Spinal cord (tissue), 9 donors: ENCODE measurements at regions not wholly inside any gene's neighbourhood (a gene's known extent, or its start where the extent isn't known, plus 50 kb on each side); places are given as distances from the start of the nearest gene placed in this dataset.

Source experiments
- DNase-seq, 6 donors: peaks; one replicate each; pipeline versions ENCODE4 v3.0.0 to v3.0.0-alpha.2; 2013 to 2015; ENCODE audit warnings: low spot score in 6 of 6, low read depth in 4 of 6
- H3K27ac ChIP-seq: one replicate; pipeline ENCODE4 v1.5.1; 2013; ENCODE audit warnings: low read depth, low read length, control low read depth
- H3K27me3 ChIP-seq: one replicate; pipeline ENCODE4 v1.6.1; 2013; ENCODE audit warnings: low read length; ENCODE audit not compliant: control insufficient read depth, insufficient read depth
- H3K36me3 ChIP-seq: one replicate; pipeline ENCODE4 v1.6.1; 2013; ENCODE audit warnings: low read length; ENCODE audit not compliant: control insufficient read depth, insufficient read depth
- H3K4me1 ChIP-seq: one replicate; pipeline ENCODE4 v1.6.1; 2013; ENCODE audit warnings: low read length; ENCODE audit not compliant: control insufficient read depth, insufficient read depth
- H3K4me3 ChIP-seq: one replicate; pipeline ENCODE4 v1.5.1; 2013; ENCODE audit warnings: low read depth, low read length, control low read depth
- H3K9me3 ChIP-seq: one replicate; pipeline ENCODE4 v1.6.1; 2013; ENCODE audit warnings: low read length; ENCODE audit not compliant: control insufficient read depth, insufficient read depth
- WGBS: methylation state at CpG from one replicate; pipeline ENCODE4 v1.1.5; 2013; ENCODE audit warnings: missing lambda C conversion rate; ENCODE audit not compliant: insufficient coverage; 5-methylcytosine and 5-hydroxymethylcytosine counted together
- donor health status: healthy.

DNA sequence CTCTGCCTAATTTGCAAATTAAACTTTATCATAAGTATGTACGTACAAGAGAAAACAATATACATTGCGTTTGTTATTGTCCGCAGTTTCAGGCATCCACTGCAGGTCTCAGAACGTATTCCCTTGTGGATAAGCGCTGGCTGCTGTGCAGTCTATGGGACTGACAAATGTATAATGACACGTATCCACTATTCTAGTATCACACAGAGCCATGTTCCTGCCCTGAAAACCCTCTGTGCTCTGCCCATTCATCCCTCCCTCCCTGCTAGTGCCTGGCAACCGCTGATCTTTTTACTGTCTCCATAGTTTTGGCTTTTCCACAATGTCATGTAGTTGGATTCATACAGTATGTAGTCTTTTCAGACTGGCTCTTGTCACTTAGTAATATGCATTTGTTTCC lies 179.4 kb downstream of the MAF start:
- no peaks in the 10 kb centered on the region for H3K27me3 ChIP-seq
- no peaks in the 10 kb centered on the region for H3K9me3 ChIP-seq
- no peaks in the 10 kb centered on the region for H3K36me3 ChIP-seq
- no peak overlapping the region for H3K27ac ChIP-seq
- H3K4me1 ChIP-seq, result peaks cover 13% of the 10 kb centered on the region
- 74% methylated on average over 6 of the region's 7 CpGs for WGBS
- no peak overlapping the region for H3K4me3 ChIP-seq
- DNase-seq, result peak in 1 of 6 donors; percentile 60

- H3K36me3 ChIP-seq, result no peaks in the 10 kb centered on the region
- DNase-seq, result no peak
- no peaks in the 10 kb centered on the region for H3K9me3 ChIP-seq
- H3K4me1 ChIP-seq, result peaks cover 13% of the 10 kb centered on the region
- 78% methylated on average over 8 of the region's 13 CpGs for WGBS
- H3K27me3 ChIP-seq, result no peaks in the 10 kb centered on the region
- H3K27ac ChIP-seq, result no peak overlapping the region
- H3K4me3 ChIP-seq, result no peak overlapping the region
These were observed 180.0 kb downstream of the MAF start for GRCh38 chr16:79420493-79420892.

DNA sequence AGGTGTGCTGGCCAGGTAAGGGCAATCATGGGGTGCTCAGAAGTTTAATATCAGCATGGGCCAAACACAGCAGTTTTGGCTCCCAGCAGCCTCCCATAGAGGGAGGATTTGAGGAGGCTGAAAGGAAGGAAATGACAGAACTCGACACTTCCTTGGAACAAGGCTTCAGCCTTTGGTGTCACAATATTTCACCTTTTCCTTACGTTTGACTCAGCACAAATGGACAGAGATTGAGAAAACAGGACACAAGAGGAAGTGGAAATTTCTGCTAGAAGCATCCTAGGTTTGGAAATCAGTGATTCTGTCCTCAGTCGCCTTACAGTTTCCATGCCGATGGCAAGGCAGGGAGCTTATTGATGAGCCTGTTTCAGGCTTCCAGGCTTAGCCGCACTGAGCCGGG lies 181.4 kb downstream of the MAF start:
- Histone ChIP-seq H3K4me1 (peaks cover 13% of the 10 kb centered on the region), H3K36me3 (no peaks in the 10 kb centered on the region), H3K9me3 (no peaks in the 10 kb centered on the region), H3K27ac (no peak overlapping the region), H3K27me3 (no peaks in the 10 kb centered on the region), H3K4me3 (no peak overlapping the region)
- 72% methylated on average over 5 of the region's 6 CpGs for WGBS
- no peak for DNase-seq

DNA sequence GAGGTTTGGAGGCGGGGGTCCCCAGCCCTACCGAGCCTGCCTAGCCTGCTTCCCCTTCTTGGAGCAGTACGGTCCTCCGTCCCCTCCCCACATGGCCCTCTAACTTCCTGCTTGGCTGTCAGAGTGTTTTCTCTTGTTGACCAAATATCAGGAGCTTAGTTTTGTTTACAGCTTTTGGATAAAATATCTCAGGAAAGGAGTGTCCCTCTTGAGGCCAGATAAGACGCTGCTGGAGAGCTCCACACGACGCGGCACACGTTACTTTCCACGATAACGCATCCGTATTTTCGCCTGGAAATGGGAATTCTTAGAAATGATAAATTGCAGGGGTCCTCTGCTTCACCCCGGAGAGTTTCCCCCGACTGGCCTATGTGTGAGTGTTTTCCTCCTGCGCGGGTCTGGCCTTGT lies 182.9 kb downstream of the MAF start:
- no peaks in the 10 kb centered on the region for H3K27me3 ChIP-seq
- 70% methylated on average over 9 of the region's 17 CpGs for WGBS
- H3K4me1 ChIP-seq, result peaks cover 13% of the 10 kb centered on the region
- no peak overlapping the region for H3K4me3 ChIP-seq
- H3K27ac ChIP-seq, result no peak overlapping the region
- no peak for DNase-seq
- no peaks in the 10 kb centered on the region for H3K36me3 ChIP-seq
- no peaks in the 10 kb centered on the region for H3K9me3 ChIP-seq

DNA sequence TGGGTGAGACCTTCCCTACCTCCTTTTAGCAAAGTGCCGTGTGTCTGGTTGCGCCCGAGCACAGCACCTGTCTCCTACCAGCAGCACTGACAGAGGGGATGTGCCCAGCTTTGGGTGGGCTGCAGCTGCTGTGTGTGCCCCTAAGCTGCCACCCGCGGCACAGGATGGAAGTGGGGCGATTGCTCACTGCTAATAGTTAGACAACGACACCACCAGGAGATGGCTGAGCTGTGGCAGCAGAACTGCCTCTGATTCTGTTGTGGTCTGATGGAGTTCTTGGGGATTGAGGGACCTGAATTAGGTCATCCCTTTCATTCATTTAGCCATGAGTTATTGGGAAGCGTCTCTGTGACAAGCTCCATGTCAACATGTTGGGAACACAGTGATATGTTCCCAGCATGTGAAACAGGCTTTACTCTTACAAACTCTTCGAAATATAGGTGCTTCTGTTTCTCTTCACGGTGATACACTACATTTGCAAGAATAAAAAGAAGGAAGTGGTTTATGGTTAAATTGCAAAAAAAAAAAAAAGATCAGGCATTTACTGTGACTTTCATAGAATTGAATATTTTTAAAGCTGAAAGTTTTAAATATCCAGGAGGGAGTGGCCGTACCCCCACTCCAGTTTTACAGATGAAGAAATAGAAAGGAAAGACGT lies 184.4 kb downstream of the MAF start:
- Histone ChIP-seq H3K36me3 (no peaks in the 10 kb centered on the region), H3K4me3 (no peak overlapping the region), H3K4me1 (peaks cover 13% of the 10 kb centered on the region), H3K27ac (no peak overlapping the region), H3K27me3 (no peaks in the 10 kb centered on the region), H3K9me3 (no peaks in the 10 kb centered on the region)
- 97% methylated on average over 9 of the region's 12 CpGs for WGBS
- no peak for DNase-seq

GRCh38 chr16:79412783-79413225 lies 187.7 kb downstream of the MAF start:
- Histone ChIP-seq H3K9me3 (no peaks in the 10 kb centered on the region), H3K27me3 (no peaks in the 10 kb centered on the region), H3K4me3 (no peak overlapping the region), H3K4me1 (peaks cover 6% of the 10 kb centered on the region), H3K27ac (no peak overlapping the region), H3K36me3 (no peaks in the 10 kb centered on the region)
- no CpG with 5 or more reads among the region's 3 CpGs for WGBS
- DNase-seq, result no peak

DNA sequence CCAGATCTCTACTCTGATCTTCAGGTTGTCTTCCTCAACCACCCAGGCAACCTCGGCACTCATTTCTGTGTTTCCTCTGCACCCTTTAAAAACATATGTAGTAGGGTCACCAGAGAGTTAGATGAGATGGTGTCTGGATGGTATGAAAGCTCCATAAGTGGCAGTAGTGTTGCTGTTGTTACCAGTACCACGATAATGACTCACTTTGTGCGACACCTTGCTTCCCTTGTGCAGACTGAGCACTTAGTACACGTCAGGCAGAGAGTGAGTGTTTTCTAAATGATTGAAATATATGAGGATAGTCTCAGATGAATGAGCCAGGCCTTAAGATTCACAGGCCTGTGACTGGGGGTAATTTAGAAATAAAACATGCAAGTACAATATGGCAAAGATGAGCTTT lies 188.7 kb downstream of the MAF start:
- Histone ChIP-seq H3K27me3 (no peaks in the 10 kb centered on the region), H3K4me1 (no peaks in the 10 kb centered on the region), H3K27ac (no peak overlapping the region), H3K9me3 (no peaks in the 10 kb centered on the region), H3K4me3 (no peak overlapping the region), H3K36me3 (no peaks in the 10 kb centered on the region)
- 94% methylated on average over 3 of the region's 4 CpGs for WGBS
- no peak for DNase-seq

DNA sequence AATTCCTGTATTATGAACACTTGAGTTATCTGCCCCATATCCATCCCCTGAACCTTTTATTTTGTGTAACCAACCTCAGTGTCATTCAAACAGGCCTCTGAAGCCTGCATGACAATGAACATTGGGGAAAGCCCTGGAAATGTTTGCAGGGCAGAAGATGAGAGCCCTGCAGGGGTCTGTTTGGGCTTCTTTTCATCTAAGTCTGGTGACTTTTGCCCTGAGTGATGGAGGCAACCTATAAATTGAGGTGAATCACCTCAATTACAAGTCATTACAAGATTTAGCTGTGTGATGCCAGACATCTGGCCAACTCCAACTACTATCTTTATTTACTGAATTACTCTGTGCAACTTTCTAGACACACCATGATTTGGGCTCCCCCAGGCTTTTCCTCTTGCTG lies 189.2 kb downstream of the MAF start:
- H3K36me3 ChIP-seq, result no peaks in the 10 kb centered on the region
- no peaks in the 10 kb centered on the region for H3K9me3 ChIP-seq
- no peaks in the 10 kb centered on the region for H3K4me1 ChIP-seq
- no peaks in the 10 kb centered on the region for H3K27me3 ChIP-seq
- no peak overlapping the region for H3K4me3 ChIP-seq
- no peak overlapping the region for H3K27ac ChIP-seq
- DNase-seq, result no peak

- peaks cover 1% of the 10 kb centered on the region for H3K9me3 ChIP-seq
- H3K36me3 ChIP-seq, result no peaks in the 10 kb centered on the region
- no peak for DNase-seq
- H3K27me3 ChIP-seq, result no peaks in the 10 kb centered on the region
- H3K27ac ChIP-seq, result no peak overlapping the region
- no peaks in the 10 kb centered on the region for H3K4me1 ChIP-seq
- H3K4me3 ChIP-seq, result no peak overlapping the region
- WGBS, result 93% methylated on average over 2 of the region's 9 CpGs
These were observed 190.6 kb downstream of the MAF start for GRCh38 chr16:79409978-79410377.

GRCh38 chr16:79408355-79408754 lies 192.2 kb downstream of the MAF start:
- Histone ChIP-seq H3K9me3 (peaks cover 1% of the 10 kb centered on the region), H3K36me3 (no peaks in the 10 kb centered on the region), H3K4me3 (no peak overlapping the region), H3K4me1 (no peaks in the 10 kb centered on the region), H3K27ac (no peak overlapping the region), H3K27me3 (no peaks in the 10 kb centered on the region)
- DNase-seq, result no peak
- WGBS, result 98% methylated on average over 6 of the region's 6 CpGs
